HG03025 (cell line): ENCODE measurements at regions not wholly inside any gene's neighbourhood (a gene's known extent, or its start where the extent isn't known, plus 50 kb on each side); places are given as distances from the start of the nearest gene placed in this dataset.

Experiments used
- ATAC-seq: cut with Tn5 transposase; IDR thresholded peaks from one replicate; pipeline ENCODE4 v1.9.1; 2021; ENCODE audit warnings: mild to moderate bottlenecking, moderate library complexity; ENCODE audit not compliant: unreplicated experiment, low FRiP score

GRCh38 chr2:18644115-18644462, 54.7 kb upstream of the NT5C1B start:
- ATAC-seq, result no peak

- no peak for ATAC-seq
Observed at GRCh38 chr2:18643326-18644114, 54.2 kb upstream of the NT5C1B start.

- ATAC-seq, result no peak
Observed at GRCh38 chr2:18641823-18642222, 52.5 kb upstream of the NT5C1B start.

GRCh38 chr2:18639756-18640453, 50.5 kb upstream of the NT5C1B start:
- no peak for ATAC-seq
